SK-N-SH (cell line): ENCODE measurements at regions not wholly inside any gene's neighbourhood (a gene's known extent, or its start where the extent isn't known, plus 50 kb on each side); places are given as distances from the start of the nearest gene placed in this dataset.

Experiments
- CTCF ChIA-PET: fragments of 300-600, 350-600 bp; formaldehyde crosslinking; extraction: SDS; loops from one replicate; lab custom pipeline; 2021; lab: Yijun Ruan, JAX
- POLR2A ChIA-PET: fragments of 350-600 bp; sonication (Branson Sonifier 250); formaldehyde crosslinking; extraction: SDS; loops from one replicate; lab custom pipeline; 2020; ENCODE audit warnings: antibody characterized with exemption, inconsistent platforms; lab: Yijun Ruan, JAX
- DNase-seq: peaks from one replicate; pipeline ENCODE4 v3.0.0; 2012
- H2AFZ ChIP-seq: fragments of 200-600 bp; sonication (generic); 2 replicates; pipeline ENCODE4 v1.8.1; 2016; ENCODE audit warnings: antibody characterized with exemption, mild to moderate bottlenecking, low read depth
- H3F3A ChIP-seq: fragments of 200-600 bp; sonication (generic); replicated peaks from 2 replicates; pipeline ENCODE3; 2016; ENCODE audit warnings: antibody characterized with exemption, mild to moderate bottlenecking; ENCODE audit not compliant: insufficient read depth
- H3K27ac ChIP-seq, 2 experiments: fragments of 200-500 bp in 1 of 2; fragments of 200-600 bp in 1 of 2; sonication (Bioruptor generic) in 1 of 2; sonication (generic), shearing (Covaris generic) in 1 of 2; 2 replicates each; pipeline versions ENCODE4 v1.5.1 to v1.6.1; 2014 to 2016; ENCODE audit warnings: low read depth in 2 of 2, inconsistent platforms in 1 of 2, low read length in 1 of 2, mild to moderate bottlenecking in 1 of 2, mixed read lengths in 1 of 2
- H3K27me3 ChIP-seq: fragments of 200-600 bp; sonication (generic), shearing (Covaris generic); 2 replicates; pipeline ENCODE4 v1.6.1; 2016; ENCODE audit warnings: mixed run types; ENCODE audit not compliant: insufficient read depth
- H3K36me3 ChIP-seq, 2 experiments: fragments of 200-500 bp in 1 of 2; fragments of 200-600 bp in 1 of 2; sonication (Bioruptor generic) in 1 of 2; sonication (generic) in 1 of 2; replicated peaks in 1 of 2; 2 replicates each; pipeline versions ENCODE3 to v1.5.1; 2014 to 2016; ENCODE audit warnings: low read length in 1 of 2, mild to moderate bottlenecking in 1 of 2; ENCODE audit not compliant: insufficient read depth in 2 of 2, control insufficient read depth in 1 of 2
- H3K4me1 ChIP-seq, 2 experiments: fragments of 200-500 bp in 1 of 2; fragments of 200-600 bp in 1 of 2; sonication (Bioruptor generic) in 1 of 2; sonication (generic), shearing (Covaris generic) in 1 of 2; 2 replicates each; pipeline versions ENCODE4 v1.5.1 to v1.6.1; 2014 to 2016; ENCODE audit warnings: low read depth in 1 of 2, low read length in 1 of 2, mixed run types in 1 of 2; ENCODE audit not compliant: insufficient read depth in 2 of 2, control insufficient read depth in 1 of 2
- H3K4me2 ChIP-seq: fragments of 200-600 bp; sonication (generic), shearing (Covaris generic); 2 replicates; pipeline ENCODE4 v1.6.1; 2017; ENCODE audit warnings: mixed run types
- H3K4me3 ChIP-seq, 2 experiments: fragments of 200-500 bp in 1 of 2; fragments of 200-600 bp in 1 of 2; sonication (Bioruptor generic) in 1 of 2; sonication (generic), shearing (Covaris generic) in 1 of 2; 2 replicates each; pipeline versions ENCODE4 v1.5.1 to v1.8.1; 2014 to 2016; ENCODE audit warnings: low read depth in 2 of 2, inconsistent platforms in 1 of 2, low read length in 1 of 2, mild to moderate bottlenecking in 1 of 2, mixed read lengths in 1 of 2, moderate library complexity in 1 of 2
- H3K79me2 ChIP-seq: fragments of 200-600 bp; sonication (generic); 2 replicates; pipeline ENCODE4 v1.8.1; 2017; ENCODE audit warnings: mild to moderate bottlenecking; ENCODE audit not compliant: insufficient read depth
- H3K9ac ChIP-seq: fragments of 200-600 bp; sonication (generic); 2 replicates; pipeline ENCODE4 v1.6.1; 2017; ENCODE audit warnings: mixed run types
- H3K9me2 ChIP-seq: fragments of 200-600 bp; sonication (generic); 2 replicates; pipeline ENCODE4 v1.6.1; 2017; ENCODE audit warnings: mixed run types
- H3K9me3 ChIP-seq: fragments of 200-600 bp; sonication (generic); 2 replicates; pipeline ENCODE4 v1.6.1; 2017; ENCODE audit warnings: mixed run types, mild to moderate bottlenecking, moderate library complexity
- H4K20me1 ChIP-seq: fragments of 200-600 bp; sonication (generic); 2 replicates; pipeline ENCODE4 v1.6.1; 2017; ENCODE audit warnings: mild to moderate bottlenecking, mixed run types; ENCODE audit not compliant: insufficient read depth
- ELF1 ChIP-seq: IDR thresholded peaks from 2 replicates; pipeline ENCODE4 v1.4.0; 2012
- FOSL2 ChIP-seq: IDR thresholded peaks from 2 replicates; pipeline ENCODE4 v1.4.0; 2012; ENCODE audit warnings: low read depth, mild to moderate bottlenecking, moderate library complexity, borderline replicate concordance
- GATA2 ChIP-seq: sonication (generic); formaldehyde crosslinking; IDR thresholded peaks from 2 replicates; pipeline ENCODE4 v1.5.0; 2020; ENCODE audit warnings: mild to moderate bottlenecking, missing genetic modification reagents
- JUND ChIP-seq: IDR thresholded peaks from 2 replicates; pipeline ENCODE4 v1.4.0; 2012
- MEF2A ChIP-seq: IDR thresholded peaks from 2 replicates; pipeline ENCODE4 v1.4.0; 2012; ENCODE audit warnings: low read depth, borderline replicate concordance
- MXI1 ChIP-seq: IDR thresholded peaks from 2 replicates; pipeline ENCODE4 v1.6.1; 2012; ENCODE audit warnings: mild to moderate bottlenecking, low read depth, low read length, improper control_type of control experiment
- NRF1 ChIP-seq: IDR thresholded peaks from 2 replicates; pipeline ENCODE4 v1.6.1; 2012; ENCODE audit warnings: low read depth, mild to moderate bottlenecking, low read length
- RXRA ChIP-seq: IDR thresholded peaks from 2 replicates; pipeline ENCODE4 v1.4.0; 2012; ENCODE audit warnings: low read depth, mild to moderate bottlenecking, borderline replicate concordance
- SIN3A ChIP-seq: IDR thresholded peaks from 2 replicates; pipeline ENCODE4 v1.6.1; 2012; ENCODE audit warnings: low read depth, mild to moderate bottlenecking, low read length, moderate library complexity, borderline replicate concordance
- TAF1 ChIP-seq: IDR thresholded peaks from 2 replicates; pipeline ENCODE4 v1.6.1; 2012; ENCODE audit warnings: low read depth, mild to moderate bottlenecking, low read length, moderate library complexity, borderline replicate concordance
- TCF12 ChIP-seq: IDR thresholded peaks from 2 replicates; pipeline ENCODE4 v1.4.0; 2012
- TEAD4 ChIP-seq: IDR thresholded peaks from 2 replicates; pipeline ENCODE4 v1.4.0; 2012; ENCODE audit warnings: mild to moderate bottlenecking, borderline replicate concordance; ENCODE audit not compliant: insufficient read depth
- USF2 ChIP-seq: fragments of 150-350 bp; IDR thresholded peaks from 2 replicates; pipeline ENCODE4 v1.6.1; 2017; ENCODE audit warnings: antibody characterized with exemption, low read length, low read depth, borderline replicate concordance
- WGBS: methylation state at CpG from one replicate; pipeline ENCODE4 v1.1.6; 2017; ENCODE audit warnings: low lambda C conversion rate; 5-methylcytosine and 5-hydroxymethylcytosine counted together
- TF ChIP-seq, protein P1 (sequence below): IDR thresholded peaks from 2 replicates; pipeline ENCODE4; 2012
- TF ChIP-seq, protein P2 (sequence below): IDR thresholded peaks from 2 replicates; pipeline ENCODE4 v1.4.0; 2012; ENCODE audit warnings: low read depth, borderline replicate concordance
- TF ChIP-seq, protein P3 (sequence below): fragments of 200-600 bp; sonication (generic); IDR thresholded peaks from 2 replicates; pipeline ENCODE4 v1.6.1; 2017; ENCODE audit warnings: antibody characterized with exemption, mild to moderate bottlenecking, moderate library complexity
- TF ChIP-seq, protein P4 (sequence below): fragments of 150-350 bp; IDR thresholded peaks from 2 replicates; pipeline ENCODE4 v1.6.1; 2016; ENCODE audit warnings: mild to moderate bottlenecking, low read depth, low read length

- whole genome bisulfite sequencing = 2% methylated on average over 8 of the region's 8 CpGs
- H2AFZ ChIP-seq = no peak overlapping the region
Observed at GRCh38 chr14:86938320-86938719, 1054.7 kb downstream of the GALC start.

More at GRCh38 chr14:86938320-86938719, 1054.7 kb downstream of the GALC start:
- ChIA-PET CTCF (no interaction called here), POLR2A (no interaction called here)
- no peaks in the 10 kb centered on the region; a peak in 1 of 4 replicates for H3K4me1 ChIP-seq
- H3K9ac ChIP-seq = no peak overlapping the region
- no peak overlapping the region for H3K27ac ChIP-seq
- H3K36me3 ChIP-seq = no peaks in the 10 kb centered on the region
- no peaks in the 10 kb centered on the region for H3F3A ChIP-seq
- H3K4me2 ChIP-seq = no peak overlapping the region
- no peak overlapping the region for H3K4me3 ChIP-seq
- no peaks in the 10 kb centered on the region for H4K20me1 ChIP-seq
- H3K9me2 ChIP-seq = no peaks in the 10 kb centered on the region
- H3K9me3 ChIP-seq = no peaks in the 10 kb centered on the region
- no peaks in the 10 kb centered on the region for H3K79me2 ChIP-seq
- H3K27me3 ChIP-seq = no peaks in the 10 kb centered on the region
- no peak for DNase-seq
- no peak for TF ChIP-seq ELF1
- TF ChIP-seq FOSL2 = no peak
- TF ChIP-seq GATA2 (CRISPR knock-in tag) = no peak
- no peak for TF ChIP-seq SIN3A
- TF ChIP-seq RXRA = no peak
- no peak for TF ChIP-seq USF2
- TF ChIP-seq TCF12 = no peak
- TF ChIP-seq, protein P1, sequence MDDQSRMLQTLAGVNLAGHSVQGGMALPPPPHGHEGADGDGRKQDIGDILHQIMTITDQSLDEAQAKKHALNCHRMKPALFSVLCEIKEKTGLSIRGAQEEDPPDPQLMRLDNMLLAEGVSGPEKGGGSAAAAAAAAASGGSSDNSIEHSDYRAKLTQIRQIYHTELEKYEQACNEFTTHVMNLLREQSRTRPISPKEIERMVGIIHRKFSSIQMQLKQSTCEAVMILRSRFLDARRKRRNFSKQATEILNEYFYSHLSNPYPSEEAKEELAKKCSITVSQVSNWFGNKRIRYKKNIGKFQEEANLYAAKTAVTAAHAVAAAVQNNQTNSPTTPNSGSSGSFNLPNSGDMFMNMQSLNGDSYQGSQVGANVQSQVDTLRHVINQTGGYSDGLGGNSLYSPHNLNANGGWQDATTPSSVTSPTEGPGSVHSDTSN = no peak
- no peak for TF ChIP-seq MXI1
- TF ChIP-seq JUND = no peak
- TF ChIP-seq MEF2A = no peak
- TF ChIP-seq, protein P2, sequence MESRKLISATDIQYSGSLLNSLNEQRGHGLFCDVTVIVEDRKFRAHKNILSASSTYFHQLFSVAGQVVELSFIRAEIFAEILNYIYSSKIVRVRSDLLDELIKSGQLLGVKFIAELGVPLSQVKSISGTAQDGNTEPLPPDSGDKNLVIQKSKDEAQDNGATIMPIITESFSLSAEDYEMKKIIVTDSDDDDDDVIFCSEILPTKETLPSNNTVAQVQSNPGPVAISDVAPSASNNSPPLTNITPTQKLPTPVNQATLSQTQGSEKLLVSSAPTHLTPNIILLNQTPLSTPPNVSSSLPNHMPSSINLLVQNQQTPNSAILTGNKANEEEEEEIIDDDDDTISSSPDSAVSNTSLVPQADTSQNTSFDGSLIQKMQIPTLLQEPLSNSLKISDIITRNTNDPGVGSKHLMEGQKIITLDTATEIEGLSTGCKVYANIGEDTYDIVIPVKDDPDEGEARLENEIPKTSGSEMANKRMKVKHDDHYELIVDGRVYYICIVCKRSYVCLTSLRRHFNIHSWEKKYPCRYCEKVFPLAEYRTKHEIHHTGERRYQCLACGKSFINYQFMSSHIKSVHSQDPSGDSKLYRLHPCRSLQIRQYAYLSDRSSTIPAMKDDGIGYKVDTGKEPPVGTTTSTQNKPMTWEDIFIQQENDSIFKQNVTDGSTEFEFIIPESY = no peak
- TF ChIP-seq, protein P3, sequence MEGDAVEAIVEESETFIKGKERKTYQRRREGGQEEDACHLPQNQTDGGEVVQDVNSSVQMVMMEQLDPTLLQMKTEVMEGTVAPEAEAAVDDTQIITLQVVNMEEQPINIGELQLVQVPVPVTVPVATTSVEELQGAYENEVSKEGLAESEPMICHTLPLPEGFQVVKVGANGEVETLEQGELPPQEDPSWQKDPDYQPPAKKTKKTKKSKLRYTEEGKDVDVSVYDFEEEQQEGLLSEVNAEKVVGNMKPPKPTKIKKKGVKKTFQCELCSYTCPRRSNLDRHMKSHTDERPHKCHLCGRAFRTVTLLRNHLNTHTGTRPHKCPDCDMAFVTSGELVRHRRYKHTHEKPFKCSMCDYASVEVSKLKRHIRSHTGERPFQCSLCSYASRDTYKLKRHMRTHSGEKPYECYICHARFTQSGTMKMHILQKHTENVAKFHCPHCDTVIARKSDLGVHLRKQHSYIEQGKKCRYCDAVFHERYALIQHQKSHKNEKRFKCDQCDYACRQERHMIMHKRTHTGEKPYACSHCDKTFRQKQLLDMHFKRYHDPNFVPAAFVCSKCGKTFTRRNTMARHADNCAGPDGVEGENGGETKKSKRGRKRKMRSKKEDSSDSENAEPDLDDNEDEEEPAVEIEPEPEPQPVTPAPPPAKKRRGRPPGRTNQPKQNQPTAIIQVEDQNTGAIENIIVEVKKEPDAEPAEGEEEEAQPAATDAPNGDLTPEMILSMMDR = no peak
- TF ChIP-seq TAF1 = no peak
- no peak for TF ChIP-seq TEAD4
- TF ChIP-seq, protein P4, sequence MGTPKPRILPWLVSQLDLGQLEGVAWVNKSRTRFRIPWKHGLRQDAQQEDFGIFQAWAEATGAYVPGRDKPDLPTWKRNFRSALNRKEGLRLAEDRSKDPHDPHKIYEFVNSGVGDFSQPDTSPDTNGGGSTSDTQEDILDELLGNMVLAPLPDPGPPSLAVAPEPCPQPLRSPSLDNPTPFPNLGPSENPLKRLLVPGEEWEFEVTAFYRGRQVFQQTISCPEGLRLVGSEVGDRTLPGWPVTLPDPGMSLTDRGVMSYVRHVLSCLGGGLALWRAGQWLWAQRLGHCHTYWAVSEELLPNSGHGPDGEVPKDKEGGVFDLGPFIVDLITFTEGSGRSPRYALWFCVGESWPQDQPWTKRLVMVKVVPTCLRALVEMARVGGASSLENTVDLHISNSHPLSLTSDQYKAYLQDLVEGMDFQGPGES = no peak
- TF ChIP-seq NRF1 = no peak
